ENCODE measurements at regions not wholly inside any gene's neighbourhood (a gene's known extent, or its start where the extent isn't known, plus 50 kb on each side); places are given as distances from the start of the nearest gene placed in this dataset.

GRCh38 chr9:91163773-91164471 lies 197.8 kb downstream of the AUH start:
- TF ChIP-seq GATA2 (IDR thresholded peaks at IDR 0.05; ENCODE audit: low read depth, low read length): no peak
- no peak for TF ChIP-seq GATA3 (IDR thresholded peaks at IDR 0.05; ENCODE audit: low read depth, low read length)

All from SH-SY5Y (cell line).